SK-N-SH (cell line): ENCODE measurements at regions not wholly inside any gene's neighbourhood (a gene's known extent, or its start where the extent isn't known, plus 50 kb on each side); places are given as distances from the start of the nearest gene placed in this dataset.

Experiments used
- CTCF ChIA-PET: fragments of 300-600, 350-600 bp; formaldehyde crosslinking; extraction: SDS; loops from one replicate; lab custom pipeline; 2021; lab: Yijun Ruan, JAX
- POLR2A ChIA-PET: fragments of 350-600 bp; sonication (Branson Sonifier 250); formaldehyde crosslinking; extraction: SDS; loops from one replicate; lab custom pipeline; 2020; ENCODE audit warnings: antibody characterized with exemption, inconsistent platforms; lab: Yijun Ruan, JAX
- DNase-seq: peaks from one replicate; pipeline ENCODE4 v3.0.0; 2012
- H2AFZ ChIP-seq: fragments of 200-600 bp; sonication (generic); 2 replicates; pipeline ENCODE4 v1.8.1; 2016; ENCODE audit warnings: antibody characterized with exemption, mild to moderate bottlenecking, low read depth
- H3F3A ChIP-seq: fragments of 200-600 bp; sonication (generic); replicated peaks from 2 replicates; pipeline ENCODE3; 2016; ENCODE audit warnings: antibody characterized with exemption, mild to moderate bottlenecking; ENCODE audit not compliant: insufficient read depth
- H3K27ac ChIP-seq, 2 experiments: fragments of 200-500 bp in 1 of 2; fragments of 200-600 bp in 1 of 2; sonication (Bioruptor generic) in 1 of 2; sonication (generic), shearing (Covaris generic) in 1 of 2; 2 replicates each; pipeline versions ENCODE4 v1.5.1 to v1.6.1; 2014 to 2016; ENCODE audit warnings: low read depth in 2 of 2, inconsistent platforms in 1 of 2, low read length in 1 of 2, mild to moderate bottlenecking in 1 of 2, mixed read lengths in 1 of 2
- H3K27me3 ChIP-seq: fragments of 200-600 bp; sonication (generic), shearing (Covaris generic); 2 replicates; pipeline ENCODE4 v1.6.1; 2016; ENCODE audit warnings: mixed run types; ENCODE audit not compliant: insufficient read depth
- H3K36me3 ChIP-seq, 2 experiments: fragments of 200-500 bp in 1 of 2; fragments of 200-600 bp in 1 of 2; sonication (Bioruptor generic) in 1 of 2; sonication (generic) in 1 of 2; replicated peaks in 1 of 2; 2 replicates each; pipeline versions ENCODE3 to v1.5.1; 2014 to 2016; ENCODE audit warnings: low read length in 1 of 2, mild to moderate bottlenecking in 1 of 2; ENCODE audit not compliant: insufficient read depth in 2 of 2, control insufficient read depth in 1 of 2
- H3K4me1 ChIP-seq, 2 experiments: fragments of 200-500 bp in 1 of 2; fragments of 200-600 bp in 1 of 2; sonication (Bioruptor generic) in 1 of 2; sonication (generic), shearing (Covaris generic) in 1 of 2; 2 replicates each; pipeline versions ENCODE4 v1.5.1 to v1.6.1; 2014 to 2016; ENCODE audit warnings: low read depth in 1 of 2, low read length in 1 of 2, mixed run types in 1 of 2; ENCODE audit not compliant: insufficient read depth in 2 of 2, control insufficient read depth in 1 of 2
- H3K4me2 ChIP-seq: fragments of 200-600 bp; sonication (generic), shearing (Covaris generic); 2 replicates; pipeline ENCODE4 v1.6.1; 2017; ENCODE audit warnings: mixed run types
- H3K4me3 ChIP-seq, 2 experiments: fragments of 200-500 bp in 1 of 2; fragments of 200-600 bp in 1 of 2; sonication (Bioruptor generic) in 1 of 2; sonication (generic), shearing (Covaris generic) in 1 of 2; 2 replicates each; pipeline versions ENCODE4 v1.5.1 to v1.8.1; 2014 to 2016; ENCODE audit warnings: low read depth in 2 of 2, inconsistent platforms in 1 of 2, low read length in 1 of 2, mild to moderate bottlenecking in 1 of 2, mixed read lengths in 1 of 2, moderate library complexity in 1 of 2
- H3K79me2 ChIP-seq: fragments of 200-600 bp; sonication (generic); 2 replicates; pipeline ENCODE4 v1.8.1; 2017; ENCODE audit warnings: mild to moderate bottlenecking; ENCODE audit not compliant: insufficient read depth
- H3K9ac ChIP-seq: fragments of 200-600 bp; sonication (generic); 2 replicates; pipeline ENCODE4 v1.6.1; 2017; ENCODE audit warnings: mixed run types
- H3K9me2 ChIP-seq: fragments of 200-600 bp; sonication (generic); 2 replicates; pipeline ENCODE4 v1.6.1; 2017; ENCODE audit warnings: mixed run types
- H3K9me3 ChIP-seq: fragments of 200-600 bp; sonication (generic); 2 replicates; pipeline ENCODE4 v1.6.1; 2017; ENCODE audit warnings: mixed run types, mild to moderate bottlenecking, moderate library complexity
- H4K20me1 ChIP-seq: fragments of 200-600 bp; sonication (generic); 2 replicates; pipeline ENCODE4 v1.6.1; 2017; ENCODE audit warnings: mild to moderate bottlenecking, mixed run types; ENCODE audit not compliant: insufficient read depth
- ELF1 ChIP-seq: IDR thresholded peaks from 2 replicates; pipeline ENCODE4 v1.4.0; 2012
- EP300 ChIP-seq, 2 experiments: IDR thresholded peaks; 2 replicates each; pipeline versions ENCODE4 v1.4.0 to v1.6.1; 2012; ENCODE audit warnings: borderline replicate concordance in 1 of 2, low read depth in 1 of 2, low read length in 1 of 2
- FOSL2 ChIP-seq: IDR thresholded peaks from 2 replicates; pipeline ENCODE4 v1.4.0; 2012; ENCODE audit warnings: low read depth, mild to moderate bottlenecking, moderate library complexity, borderline replicate concordance
- FOXM1 ChIP-seq: IDR thresholded peaks from 2 replicates; pipeline ENCODE4 v1.4.0; 2012; ENCODE audit warnings: low read depth, mild to moderate bottlenecking
- GABPA ChIP-seq: IDR thresholded peaks from 2 replicates; pipeline ENCODE4 v1.4.0; 2012; ENCODE audit warnings: low read depth, mild to moderate bottlenecking
- JUND ChIP-seq: IDR thresholded peaks from 2 replicates; pipeline ENCODE4 v1.4.0; 2012
- MXI1 ChIP-seq: IDR thresholded peaks from 2 replicates; pipeline ENCODE4 v1.6.1; 2012; ENCODE audit warnings: mild to moderate bottlenecking, low read depth, low read length, improper control_type of control experiment
- POLR2AphosphoS5 ChIP-seq: IDR thresholded peaks from 2 replicates; pipeline ENCODE4 v1.6.1; 2012; ENCODE audit warnings: low read depth, low read length
- RAD21 ChIP-seq: IDR thresholded peaks from 2 replicates; pipeline ENCODE4 v1.6.1; 2012; ENCODE audit warnings: mild to moderate bottlenecking, low read length
- RCOR1 ChIP-seq: fragments of 150-350 bp; IDR thresholded peaks from 2 replicates; pipeline ENCODE4 v1.6.1; 2017; ENCODE audit warnings: antibody characterized with exemption, low read length
- RFX5 ChIP-seq: IDR thresholded peaks from 2 replicates; pipeline ENCODE4 v1.6.1; 2012; ENCODE audit warnings: mild to moderate bottlenecking, improper control_type of control experiment, low read length
- RXRA ChIP-seq: IDR thresholded peaks from 2 replicates; pipeline ENCODE4 v1.4.0; 2012; ENCODE audit warnings: low read depth, mild to moderate bottlenecking, borderline replicate concordance
- SMC3 ChIP-seq: IDR thresholded peaks from 2 replicates; pipeline ENCODE4 v1.6.1; 2012; ENCODE audit warnings: low read depth, low read length, improper control_type of control experiment
- TAF1 ChIP-seq: IDR thresholded peaks from 2 replicates; pipeline ENCODE4 v1.6.1; 2012; ENCODE audit warnings: low read depth, mild to moderate bottlenecking, low read length, moderate library complexity, borderline replicate concordance
- TCF12 ChIP-seq: IDR thresholded peaks from 2 replicates; pipeline ENCODE4 v1.4.0; 2012
- TEAD4 ChIP-seq: IDR thresholded peaks from 2 replicates; pipeline ENCODE4 v1.4.0; 2012; ENCODE audit warnings: mild to moderate bottlenecking, borderline replicate concordance; ENCODE audit not compliant: insufficient read depth
- YY1 ChIP-seq: IDR thresholded peaks from 2 replicates; pipeline ENCODE4 v1.4.0; 2012; ENCODE audit warnings: low read depth, mild to moderate bottlenecking
- WGBS: methylation state at CpG from one replicate; pipeline ENCODE4 v1.1.6; 2017; ENCODE audit warnings: low lambda C conversion rate; 5-methylcytosine and 5-hydroxymethylcytosine counted together
- TF ChIP-seq, protein P1 (sequence below): IDR thresholded peaks from 2 replicates; pipeline ENCODE4; 2012
- TF ChIP-seq, protein P2 (sequence below): IDR thresholded peaks from 2 replicates; pipeline ENCODE4 v1.4.0; 2012; ENCODE audit warnings: low read depth, borderline replicate concordance
- TF ChIP-seq, protein P3 (sequence below): IDR thresholded peaks from 2 replicates; pipeline ENCODE4 v1.6.1; 2012; ENCODE audit warnings: mild to moderate bottlenecking, low read depth, low read length, moderate library complexity
- TF ChIP-seq, protein P4 (sequence below): IDR thresholded peaks from 2 replicates; pipeline ENCODE4 v1.4.0; 2012; ENCODE audit warnings: low read depth

DNA sequence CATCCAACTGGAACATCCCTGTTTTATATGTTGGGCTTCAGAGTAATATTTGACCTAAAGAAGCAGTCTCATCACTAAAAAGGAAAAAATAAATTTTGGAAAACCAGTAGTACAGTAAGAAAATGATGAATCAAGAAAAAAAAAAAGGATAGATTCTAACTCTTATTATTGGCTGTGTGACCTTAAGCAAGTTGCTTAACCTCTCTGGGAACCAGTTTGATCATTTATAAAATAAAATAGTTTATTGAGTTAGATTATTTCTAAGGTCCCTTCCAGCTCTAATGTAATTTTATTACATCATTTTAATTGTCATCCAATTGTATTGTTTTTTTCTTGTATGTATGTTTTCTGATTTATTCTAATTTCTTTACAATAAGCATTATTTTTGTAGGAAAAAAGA lies 127.0 kb downstream of the PRELID2 start:
- H3K36me3 ChIP-seq = no peaks in the 10 kb centered on the region
- POLR2A ChIA-PET = no interaction called here
- H3K27me3 ChIP-seq = no peaks in the 10 kb centered on the region
- H3K4me3 ChIP-seq = no peak overlapping the region
- H3K9ac ChIP-seq = no peak overlapping the region
- H3K4me2 ChIP-seq = no peak overlapping the region
- CTCF ChIA-PET = interaction anchor here (1.3 kb wide), 1 partner anchor 11 kb away, joined by 4 read pairs; no protein-coding TSS in a partner anchor
- H2AFZ ChIP-seq = no peak overlapping the region
- H3F3A ChIP-seq = no peaks in the 10 kb centered on the region
- DNase-seq = no peak
- no peaks in the 10 kb centered on the region for H4K20me1 ChIP-seq
- no peak overlapping the region for H3K27ac ChIP-seq
- H3K9me3 ChIP-seq = no peaks in the 10 kb centered on the region
- H3K79me2 ChIP-seq = no peaks in the 10 kb centered on the region
- H3K4me1 ChIP-seq = no peaks in the 10 kb centered on the region
- TF ChIP-seq YY1 = no peak
- TF ChIP-seq ELF1 = no peak
- no peak for TF ChIP-seq TAF1
- TF ChIP-seq, protein P1, sequence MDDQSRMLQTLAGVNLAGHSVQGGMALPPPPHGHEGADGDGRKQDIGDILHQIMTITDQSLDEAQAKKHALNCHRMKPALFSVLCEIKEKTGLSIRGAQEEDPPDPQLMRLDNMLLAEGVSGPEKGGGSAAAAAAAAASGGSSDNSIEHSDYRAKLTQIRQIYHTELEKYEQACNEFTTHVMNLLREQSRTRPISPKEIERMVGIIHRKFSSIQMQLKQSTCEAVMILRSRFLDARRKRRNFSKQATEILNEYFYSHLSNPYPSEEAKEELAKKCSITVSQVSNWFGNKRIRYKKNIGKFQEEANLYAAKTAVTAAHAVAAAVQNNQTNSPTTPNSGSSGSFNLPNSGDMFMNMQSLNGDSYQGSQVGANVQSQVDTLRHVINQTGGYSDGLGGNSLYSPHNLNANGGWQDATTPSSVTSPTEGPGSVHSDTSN = no peak
- TF ChIP-seq RFX5 = no peak
- TF ChIP-seq TEAD4 = no peak
- TF ChIP-seq, protein P2, sequence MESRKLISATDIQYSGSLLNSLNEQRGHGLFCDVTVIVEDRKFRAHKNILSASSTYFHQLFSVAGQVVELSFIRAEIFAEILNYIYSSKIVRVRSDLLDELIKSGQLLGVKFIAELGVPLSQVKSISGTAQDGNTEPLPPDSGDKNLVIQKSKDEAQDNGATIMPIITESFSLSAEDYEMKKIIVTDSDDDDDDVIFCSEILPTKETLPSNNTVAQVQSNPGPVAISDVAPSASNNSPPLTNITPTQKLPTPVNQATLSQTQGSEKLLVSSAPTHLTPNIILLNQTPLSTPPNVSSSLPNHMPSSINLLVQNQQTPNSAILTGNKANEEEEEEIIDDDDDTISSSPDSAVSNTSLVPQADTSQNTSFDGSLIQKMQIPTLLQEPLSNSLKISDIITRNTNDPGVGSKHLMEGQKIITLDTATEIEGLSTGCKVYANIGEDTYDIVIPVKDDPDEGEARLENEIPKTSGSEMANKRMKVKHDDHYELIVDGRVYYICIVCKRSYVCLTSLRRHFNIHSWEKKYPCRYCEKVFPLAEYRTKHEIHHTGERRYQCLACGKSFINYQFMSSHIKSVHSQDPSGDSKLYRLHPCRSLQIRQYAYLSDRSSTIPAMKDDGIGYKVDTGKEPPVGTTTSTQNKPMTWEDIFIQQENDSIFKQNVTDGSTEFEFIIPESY = no peak
- TF ChIP-seq SMC3 = no peak
- no peak for TF ChIP-seq MXI1
- no peak for TF ChIP-seq JUND
- H3K9me2 ChIP-seq = no peaks in the 10 kb centered on the region

DNA sequence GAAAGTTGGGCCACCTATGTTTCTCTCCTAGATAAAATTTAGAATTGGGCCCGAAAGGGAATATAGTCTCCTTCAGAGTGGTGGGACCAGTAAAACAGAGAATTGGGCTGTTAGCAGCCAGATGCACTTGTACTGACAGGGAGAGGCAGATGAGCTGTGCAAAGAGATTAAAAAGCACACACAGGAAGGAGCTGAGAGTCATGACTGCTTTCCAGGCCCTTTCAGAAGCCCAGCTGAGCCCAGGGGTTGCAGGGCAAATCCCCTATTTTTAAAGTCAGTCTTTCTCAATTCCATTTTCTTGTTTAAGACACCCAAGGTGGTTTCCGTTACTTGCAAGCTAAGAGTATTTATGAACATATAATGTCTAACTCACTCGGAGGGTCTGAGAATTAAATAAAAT lies 130.4 kb downstream of the PRELID2 start:
- no peaks in the 10 kb centered on the region for H3K36me3 ChIP-seq
- WGBS = 92% methylated on average over 3 of the region's 3 CpGs
- no peak overlapping the region for H3K4me2 ChIP-seq
- no peak for TF ChIP-seq TCF12
- no peak for TF ChIP-seq POLR2AphosphoS5
- TF ChIP-seq MXI1 = no peak
- no peak for TF ChIP-seq RFX5
- no peak for TF ChIP-seq RAD21
- TF ChIP-seq, protein P3, sequence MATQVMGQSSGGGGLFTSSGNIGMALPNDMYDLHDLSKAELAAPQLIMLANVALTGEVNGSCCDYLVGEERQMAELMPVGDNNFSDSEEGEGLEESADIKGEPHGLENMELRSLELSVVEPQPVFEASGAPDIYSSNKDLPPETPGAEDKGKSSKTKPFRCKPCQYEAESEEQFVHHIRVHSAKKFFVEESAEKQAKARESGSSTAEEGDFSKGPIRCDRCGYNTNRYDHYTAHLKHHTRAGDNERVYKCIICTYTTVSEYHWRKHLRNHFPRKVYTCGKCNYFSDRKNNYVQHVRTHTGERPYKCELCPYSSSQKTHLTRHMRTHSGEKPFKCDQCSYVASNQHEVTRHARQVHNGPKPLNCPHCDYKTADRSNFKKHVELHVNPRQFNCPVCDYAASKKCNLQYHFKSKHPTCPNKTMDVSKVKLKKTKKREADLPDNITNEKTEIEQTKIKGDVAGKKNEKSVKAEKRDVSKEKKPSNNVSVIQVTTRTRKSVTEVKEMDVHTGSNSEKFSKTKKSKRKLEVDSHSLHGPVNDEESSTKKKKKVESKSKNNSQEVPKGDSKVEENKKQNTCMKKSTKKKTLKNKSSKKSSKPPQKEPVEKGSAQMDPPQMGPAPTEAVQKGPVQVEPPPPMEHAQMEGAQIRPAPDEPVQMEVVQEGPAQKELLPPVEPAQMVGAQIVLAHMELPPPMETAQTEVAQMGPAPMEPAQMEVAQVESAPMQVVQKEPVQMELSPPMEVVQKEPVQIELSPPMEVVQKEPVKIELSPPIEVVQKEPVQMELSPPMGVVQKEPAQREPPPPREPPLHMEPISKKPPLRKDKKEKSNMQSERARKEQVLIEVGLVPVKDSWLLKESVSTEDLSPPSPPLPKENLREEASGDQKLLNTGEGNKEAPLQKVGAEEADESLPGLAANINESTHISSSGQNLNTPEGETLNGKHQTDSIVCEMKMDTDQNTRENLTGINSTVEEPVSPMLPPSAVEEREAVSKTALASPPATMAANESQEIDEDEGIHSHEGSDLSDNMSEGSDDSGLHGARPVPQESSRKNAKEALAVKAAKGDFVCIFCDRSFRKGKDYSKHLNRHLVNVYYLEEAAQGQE = no peak
- TF ChIP-seq JUND = no peak
- no peak for TF ChIP-seq RXRA
- no peak for TF ChIP-seq RCOR1
- TF ChIP-seq, protein P4, sequence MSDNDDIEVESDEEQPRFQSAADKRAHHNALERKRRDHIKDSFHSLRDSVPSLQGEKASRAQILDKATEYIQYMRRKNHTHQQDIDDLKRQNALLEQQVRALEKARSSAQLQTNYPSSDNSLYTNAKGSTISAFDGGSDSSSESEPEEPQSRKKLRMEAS = no peak
- TF ChIP-seq FOXM1 = no peak
- no peak for TF ChIP-seq TEAD4
- TF ChIP-seq FOSL2 = no peak
- TF ChIP-seq GABPA = no peak
- TF ChIP-seq EP300 (IDR thresholded peaks at IDR 0.05; ENCODE audit: borderline replicate concordance in 1 of 2, low read depth in 1 of 2, low read length in 1 of 2) = no peak
- no peaks in the 10 kb centered on the region for H3K79me2 ChIP-seq
- H4K20me1 ChIP-seq = no peaks in the 10 kb centered on the region
- no peak overlapping the region for H2AFZ ChIP-seq
- H3K4me3 ChIP-seq = no peak overlapping the region
- ChIA-PET CTCF (interaction anchor here (0.9 to 1.8 kb wide), 2 partner anchors 10 to 14 kb away, joined by 3 to 5 read pairs; no protein-coding TSS in a partner anchor), POLR2A (no interaction called here)
- no peaks in the 10 kb centered on the region for H3F3A ChIP-seq
- no peak for DNase-seq
- no peaks in the 10 kb centered on the region for H3K9me2 ChIP-seq
- no peak overlapping the region for H3K27ac ChIP-seq
- no peak overlapping the region for H3K9ac ChIP-seq
- H3K27me3 ChIP-seq = no peaks in the 10 kb centered on the region
- H3K4me1 ChIP-seq = no peaks in the 10 kb centered on the region
- no peaks in the 10 kb centered on the region for H3K9me3 ChIP-seq
